ENCODE measurements at regions not wholly inside any gene's neighbourhood (a gene's known extent, or its start where the extent isn't known, plus 50 kb on each side); places are given as distances from the start of the nearest gene placed in this dataset.

- no peak for DNase-seq (ENCODE audit: low read depth, low spot score)
- in situ Hi-C loops (cut with HindIII; ENCODE audit: low sequenced_read_pairs), result no loop called here
- no peak for TF ChIP-seq CTCF (IDR thresholded peaks at IDR 0.05; ENCODE audit: low read depth, low read length)
- H3K4me3 ChIP-seq (ENCODE audit: low read depth, low read length), result no peak overlapping the region
Measured at GRCh38 chr13:78722700-78723099, 63.7 kb upstream of the OBI1 start.

GRCh38 chr13:78719367-78719766 lies 60.4 kb upstream of the OBI1 start:
- DNase-seq (ENCODE audit: low read depth, low spot score), result no peak
- no peak for TF ChIP-seq CTCF (IDR thresholded peaks at IDR 0.05; ENCODE audit: low read depth, low read length)
- H3K4me3 ChIP-seq (ENCODE audit: low read depth, low read length), result no peak overlapping the region
- in situ Hi-C loops (cut with HindIII; ENCODE audit: low sequenced_read_pairs), result no loop called here

DNA sequence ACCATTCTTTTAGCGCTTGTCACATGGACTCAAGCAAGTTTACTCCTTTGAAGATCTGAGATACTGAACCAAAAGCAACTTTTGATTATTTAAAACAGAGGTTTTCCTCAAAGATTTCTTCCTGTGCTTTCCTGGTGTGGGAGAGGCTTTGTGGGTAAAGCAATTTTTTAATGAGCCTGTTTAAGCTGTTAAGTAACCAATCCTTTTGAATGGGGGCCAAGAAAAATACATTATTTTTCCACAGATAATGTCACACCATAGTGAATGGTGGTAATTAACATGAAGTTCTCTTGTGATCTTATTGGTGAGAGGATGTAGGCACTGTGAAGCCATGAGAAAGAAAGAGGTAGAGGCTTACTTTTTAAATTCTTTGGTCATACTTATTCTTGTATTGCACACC lies 55.8 kb upstream of the OBI1 start:
- DNase-seq (ENCODE audit: low read depth, low spot score), result no peak
- no peak overlapping the region for H3K4me3 ChIP-seq (ENCODE audit: low read depth, low read length)
- in situ Hi-C loops (cut with HindIII; ENCODE audit: low sequenced_read_pairs), result no loop called here
- TF ChIP-seq CTCF (IDR thresholded peaks at IDR 0.05; ENCODE audit: low read depth, low read length), result no peak

DNA sequence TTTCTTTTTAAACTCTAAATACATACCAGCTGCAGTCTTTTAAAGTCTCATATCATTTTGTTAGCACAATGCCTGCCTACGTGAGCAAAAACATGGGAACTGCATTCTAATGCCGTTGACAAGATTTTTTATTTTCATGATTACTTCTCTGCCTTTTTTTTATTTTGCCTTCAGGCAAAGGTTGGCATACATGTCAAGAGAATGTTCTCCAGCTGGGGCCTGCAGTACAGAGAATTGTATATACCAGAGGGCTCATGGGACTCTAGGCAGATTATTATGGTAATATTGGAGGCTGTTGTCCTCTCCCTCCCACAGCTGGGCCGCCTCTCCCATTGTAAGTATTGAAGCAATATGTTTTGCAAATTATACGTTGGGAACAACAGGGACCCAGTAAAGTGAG lies 53.9 kb upstream of the OBI1 start:
- H3K4me3 ChIP-seq (ENCODE audit: low read depth, low read length), result no peak overlapping the region
- TF ChIP-seq CTCF (IDR thresholded peaks at IDR 0.05; ENCODE audit: low read depth, low read length), result no peak
- no peak for DNase-seq (ENCODE audit: low read depth, low spot score)
- in situ Hi-C loops (cut with HindIII; ENCODE audit: low sequenced_read_pairs), result no loop called here

GRCh38 chr13:78709028-78709427 lies 50.1 kb upstream of the OBI1 start:
- no peak for TF ChIP-seq CTCF (IDR thresholded peaks at IDR 0.05; ENCODE audit: low read depth, low read length)
- DNase-seq (ENCODE audit: low read depth, low spot score), result no peak
- in situ Hi-C loops (cut with HindIII; ENCODE audit: low sequenced_read_pairs), result no loop called here
- no peak overlapping the region for H3K4me3 ChIP-seq (ENCODE audit: low read depth, low read length)

All from astrocyte of the spinal cord (primary cell).